ENCODE measurements at regions not wholly inside any gene's neighbourhood (a gene's known extent, or its start where the extent isn't known, plus 50 kb on each side); places are given as distances from the start of the nearest gene placed in this dataset.
A peak's percentile ranks its signal among the peaks of the same experiment; 100 is the strongest.

GRCh38 chr14:34038358-34039057, 87.6 kb upstream of the EGLN3 start:
- Histone ChIP-seq H3K27me3 (no peaks in the 10 kb centered on the region), H3K9me3 (no peaks in the 10 kb centered on the region), H3K4me3 (no peak overlapping the region), H3K4me1 (peaks cover 0 to 10% (median 0%) of the 10 kb centered on the region in 3 donors), H3K36me3 (no peaks in the 10 kb centered on the region), H3K27ac (no peak overlapping the region)
- TF ChIP-seq, protein P1, sequence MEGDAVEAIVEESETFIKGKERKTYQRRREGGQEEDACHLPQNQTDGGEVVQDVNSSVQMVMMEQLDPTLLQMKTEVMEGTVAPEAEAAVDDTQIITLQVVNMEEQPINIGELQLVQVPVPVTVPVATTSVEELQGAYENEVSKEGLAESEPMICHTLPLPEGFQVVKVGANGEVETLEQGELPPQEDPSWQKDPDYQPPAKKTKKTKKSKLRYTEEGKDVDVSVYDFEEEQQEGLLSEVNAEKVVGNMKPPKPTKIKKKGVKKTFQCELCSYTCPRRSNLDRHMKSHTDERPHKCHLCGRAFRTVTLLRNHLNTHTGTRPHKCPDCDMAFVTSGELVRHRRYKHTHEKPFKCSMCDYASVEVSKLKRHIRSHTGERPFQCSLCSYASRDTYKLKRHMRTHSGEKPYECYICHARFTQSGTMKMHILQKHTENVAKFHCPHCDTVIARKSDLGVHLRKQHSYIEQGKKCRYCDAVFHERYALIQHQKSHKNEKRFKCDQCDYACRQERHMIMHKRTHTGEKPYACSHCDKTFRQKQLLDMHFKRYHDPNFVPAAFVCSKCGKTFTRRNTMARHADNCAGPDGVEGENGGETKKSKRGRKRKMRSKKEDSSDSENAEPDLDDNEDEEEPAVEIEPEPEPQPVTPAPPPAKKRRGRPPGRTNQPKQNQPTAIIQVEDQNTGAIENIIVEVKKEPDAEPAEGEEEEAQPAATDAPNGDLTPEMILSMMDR (IDR thresholded peaks at IDR 0.05) = no peak
- no peak for TF ChIP-seq EP300 (IDR thresholded peaks at IDR 0.05)
- no peak for TF ChIP-seq POLR2AphosphoS5 (IDR thresholded peaks at IDR 0.05)
- TF ChIP-seq POLR2A (IDR thresholded peaks at IDR 0.05) = no peak
- ATAC-seq = peak; percentile 40
- WGBS, 2 donors (ENCODE audit: low coverage in 1 of 2) = 54 to 70% methylated on average over 4 to 6 of the region's 6 CpGs

DNA sequence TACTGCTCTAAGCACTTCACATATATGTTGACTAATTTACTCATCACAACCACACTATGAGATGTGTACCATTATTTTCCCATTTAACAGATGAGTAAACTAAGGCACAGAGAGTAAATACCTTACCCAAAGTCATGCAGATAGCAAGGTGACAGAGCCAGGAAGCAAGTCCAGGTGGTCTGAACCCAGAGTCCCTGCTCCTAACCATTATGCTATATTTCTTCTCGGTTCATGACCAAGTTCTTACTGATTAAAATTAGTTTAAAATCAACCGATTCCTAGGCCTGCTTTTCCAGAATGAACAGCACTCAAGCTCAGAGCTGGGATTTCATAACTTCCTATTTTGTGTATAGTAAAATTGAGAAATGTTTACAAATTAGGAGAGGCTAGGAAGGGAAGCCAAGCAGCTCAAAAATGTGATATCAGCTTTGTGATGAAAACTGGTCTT, 85.5 kb upstream of the EGLN3 start:
- H3K9me3 ChIP-seq = no peaks in the 10 kb centered on the region
- no peaks in the 10 kb centered on the region for H3K27me3 ChIP-seq
- peak overlapping the region; percentile 16 to 72 (median 38) for H3K27ac ChIP-seq
- no peak overlapping the region for H3K4me3 ChIP-seq
- peaks cover 0 to 13% (median 0%) of the 10 kb centered on the region in 3 donors for H3K4me1 ChIP-seq
- 55 to 83% methylated on average over 2 of the region's 2 CpGs for WGBS, 2 donors (ENCODE audit: low coverage in 1 of 2)
- TF ChIP-seq, protein P1 (IDR thresholded peaks at IDR 0.05) = no peak
- peak; percentile 27 for TF ChIP-seq POLR2AphosphoS5 (IDR thresholded peaks at IDR 0.05)
- peak; percentile 71 for ATAC-seq
- no peaks in the 10 kb centered on the region for H3K36me3 ChIP-seq

DNA sequence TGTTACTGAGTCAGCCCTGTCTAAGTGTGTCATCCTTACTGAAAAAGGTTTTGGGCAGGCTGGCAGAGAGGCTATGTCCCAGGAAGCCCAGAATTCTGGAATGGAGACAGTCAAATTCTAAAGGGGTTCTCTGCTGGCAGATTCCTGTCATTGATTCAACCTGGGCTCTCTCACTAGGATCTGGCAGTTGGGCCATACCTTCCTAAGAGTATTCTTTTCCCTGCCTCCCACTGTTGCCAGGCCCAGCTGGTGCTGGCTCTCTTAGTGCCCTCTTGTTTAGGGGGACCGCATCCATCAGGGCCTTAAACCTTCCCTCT, 85.0 kb upstream of the EGLN3 start:
- no peak for ATAC-seq
- Histone ChIP-seq H3K4me3 (no peak overlapping the region), H3K27ac (peak overlapping the region; percentile 16 to 72 (median 38)), H3K36me3 (no peaks in the 10 kb centered on the region), H3K4me1 (peaks cover 0 to 16% (median 0%) of the 10 kb centered on the region in 3 donors), H3K27me3 (no peaks in the 10 kb centered on the region), H3K9me3 (no peaks in the 10 kb centered on the region)
- TF ChIP-seq, protein P1 (IDR thresholded peaks at IDR 0.05) = no peak
- no peak for TF ChIP-seq POLR2A (IDR thresholded peaks at IDR 0.05)
- no peak for TF ChIP-seq POLR2AphosphoS5 (IDR thresholded peaks at IDR 0.05)
- no peak for TF ChIP-seq EP300 (IDR thresholded peaks at IDR 0.05)
- 100% methylated on average over 1 of the region's 1 CpG for WGBS, 2 donors (ENCODE audit: low coverage in 1 of 2)

DNA sequence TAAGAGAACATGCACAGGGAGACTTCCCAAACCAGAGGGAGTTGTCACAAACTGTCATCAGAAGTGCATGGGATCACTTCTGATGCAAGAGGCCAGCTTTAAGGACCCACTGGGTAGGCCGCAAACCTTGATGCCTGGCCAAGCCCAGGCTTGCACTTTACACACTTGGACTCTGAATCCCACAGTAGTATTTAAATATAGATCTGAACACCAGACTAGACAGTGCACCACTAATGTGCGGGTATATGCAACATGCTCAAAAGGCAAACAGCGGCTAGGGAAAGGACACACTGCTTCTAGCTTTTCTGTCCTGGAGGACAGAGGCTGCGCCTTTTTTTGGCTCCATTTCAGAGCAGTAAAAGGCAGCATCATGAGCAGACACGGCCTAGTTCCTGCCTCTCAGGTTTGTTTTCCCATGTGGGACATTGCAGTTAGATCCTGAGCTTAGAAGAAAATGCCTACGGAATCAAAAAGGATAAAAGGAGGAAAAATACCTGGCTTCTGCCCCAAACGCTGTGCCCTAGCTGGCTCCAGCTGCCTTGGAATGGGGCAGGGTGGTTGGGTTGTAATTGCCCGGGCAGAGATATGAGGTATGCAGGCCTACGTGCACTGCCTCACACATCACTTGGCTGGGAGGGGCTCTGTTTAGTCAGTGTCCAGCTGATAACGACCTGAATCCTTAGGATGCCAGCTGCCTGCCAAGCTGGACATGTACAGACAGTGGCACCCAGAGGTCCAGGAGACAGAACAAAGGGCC, 84.5 kb upstream of the EGLN3 start:
- no peak for TF ChIP-seq POLR2AphosphoS5 (IDR thresholded peaks at IDR 0.05)
- TF ChIP-seq EP300 (IDR thresholded peaks at IDR 0.05) = no peak
- TF ChIP-seq, protein P1 (IDR thresholded peaks at IDR 0.05) = no peak
- TF ChIP-seq POLR2A (IDR thresholded peaks at IDR 0.05) = no peak
- no peak for ATAC-seq
- no peaks in the 10 kb centered on the region for H3K27me3 ChIP-seq
- peak overlapping the region in 3 of 4 donors; percentile 18 to 72 (median 58) for H3K27ac ChIP-seq
- no peaks in the 10 kb centered on the region for H3K9me3 ChIP-seq
- WGBS, 2 donors (ENCODE audit: low coverage in 1 of 2) = 73 to 85% methylated on average over 4 to 10 of the region's 10 CpGs
- H3K4me1 ChIP-seq = peaks cover 0 to 16% (median 0%) of the 10 kb centered on the region in 3 donors
- no peaks in the 10 kb centered on the region for H3K36me3 ChIP-seq
- no peak overlapping the region for H3K4me3 ChIP-seq
